K562 (cell line): ENCODE measurements at regions not wholly inside any gene's neighbourhood (a gene's known extent, or its start where the extent isn't known, plus 50 kb on each side); places are given as distances from the start of the nearest gene placed in this dataset.

Experiments
- ASH1L ChIP-seq: fragments of 450-650 bp; IDR thresholded peaks from 2 replicates; pipeline ENCODE4 v1.6.1; 2018; ENCODE audit warnings: borderline replicate concordance, mild to moderate bottlenecking, low read depth; ENCODE audit not compliant: partially characterized antibody
- FIP1L1 ChIP-seq: fragments of 200-400 bp; formaldehyde crosslinking; IDR thresholded peaks from 2 replicates; pipeline ENCODE4 v1.6.1; 2018; ENCODE audit warnings: mild to moderate bottlenecking, low read depth, low read length; ENCODE audit not compliant: poor library complexity, severe bottlenecking
- NFE2L1 ChIP-seq: fragments of 450-650 bp; IDR thresholded peaks from 2 replicates; pipeline ENCODE4 v1.6.1; 2016; ENCODE audit warnings: missing genetic modification characterization, low read depth, mild to moderate bottlenecking, missing compliant biosample characterization, moderate library complexity, borderline replicate concordance

DNA sequence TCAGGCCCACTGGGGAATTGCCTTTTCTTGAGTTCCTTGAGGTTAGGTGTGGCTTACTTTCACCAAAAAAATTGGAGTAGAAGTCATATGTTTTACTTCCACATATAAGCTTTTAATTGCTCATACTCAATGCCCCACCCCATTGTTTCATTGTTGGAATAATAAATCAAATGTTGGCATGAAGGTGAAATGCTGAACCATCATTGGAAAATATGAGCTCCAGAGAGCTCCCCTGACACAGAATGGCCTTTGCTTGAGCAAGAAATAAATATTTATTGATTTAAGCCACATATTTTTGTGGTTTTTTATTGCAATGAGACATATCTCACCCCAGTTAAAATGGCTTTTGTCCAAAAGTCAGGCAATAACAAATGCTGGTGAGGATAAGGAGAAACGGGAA lies 167.3 kb upstream of the SRD5A2 start:
- no peak for TF ChIP-seq NFE2L1 (tag)
- no peak for TF ChIP-seq ASH1L
- TF ChIP-seq FIP1L1: no peak
